NCI-H345 (cell line): ENCODE measurements at regions not wholly inside any gene's neighbourhood (a gene's known extent, or its start where the extent isn't known, plus 50 kb on each side); places are given as distances from the start of the nearest gene placed in this dataset.

ENCODE experiments used
- DNase-seq: peaks from one replicate; lab custom pipeline; 2025; lab: John Stamatoyannopoulos, UW

DNA sequence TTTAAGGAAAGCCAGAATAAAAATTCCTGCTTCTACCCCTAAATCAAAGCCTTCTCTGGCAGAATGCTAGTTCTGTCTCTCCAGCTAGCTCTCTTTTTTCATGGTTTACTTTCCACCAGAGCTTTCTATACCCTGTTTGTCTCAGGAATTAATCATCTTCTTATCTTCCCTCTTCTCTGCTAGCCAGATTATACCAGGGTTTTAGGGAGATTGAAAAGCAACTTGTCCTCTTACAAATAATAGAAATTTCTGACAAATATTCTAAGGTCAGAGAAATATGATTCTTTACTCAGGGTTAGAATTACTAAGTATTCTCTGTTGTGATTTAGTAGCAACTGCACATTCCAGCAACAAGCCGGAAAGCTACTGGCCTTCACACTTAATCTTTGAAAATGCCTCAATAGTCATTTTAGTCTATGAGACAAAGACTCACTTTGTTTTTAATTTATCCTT lies 166.4 kb downstream of the TANC2 start:
- DNase-seq: no peak

DNA sequence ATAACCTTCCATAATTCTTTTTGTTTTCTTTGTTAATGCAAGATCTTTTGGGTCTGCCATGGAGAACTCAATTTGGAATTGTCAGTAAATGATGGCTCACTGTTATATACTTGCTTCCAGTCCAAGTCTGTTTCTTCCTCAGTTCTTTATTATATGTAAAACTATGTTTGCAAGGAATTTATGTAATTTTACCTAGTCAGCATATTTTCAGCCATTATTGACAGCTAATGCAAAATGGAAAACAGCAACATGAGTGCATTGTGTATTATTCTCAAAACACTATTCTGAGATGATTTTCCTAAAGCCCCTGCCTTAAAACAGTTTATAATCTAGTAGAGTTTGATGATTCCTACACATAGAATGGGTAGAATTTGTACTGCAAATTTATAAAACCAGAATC lies 167.5 kb downstream of the TANC2 start:
- no peak for DNase-seq

- DNase-seq: no peak
Measured at GRCh38 chr17:63134867-63135266, 168.8 kb downstream of the TANC2 start.

DNA sequence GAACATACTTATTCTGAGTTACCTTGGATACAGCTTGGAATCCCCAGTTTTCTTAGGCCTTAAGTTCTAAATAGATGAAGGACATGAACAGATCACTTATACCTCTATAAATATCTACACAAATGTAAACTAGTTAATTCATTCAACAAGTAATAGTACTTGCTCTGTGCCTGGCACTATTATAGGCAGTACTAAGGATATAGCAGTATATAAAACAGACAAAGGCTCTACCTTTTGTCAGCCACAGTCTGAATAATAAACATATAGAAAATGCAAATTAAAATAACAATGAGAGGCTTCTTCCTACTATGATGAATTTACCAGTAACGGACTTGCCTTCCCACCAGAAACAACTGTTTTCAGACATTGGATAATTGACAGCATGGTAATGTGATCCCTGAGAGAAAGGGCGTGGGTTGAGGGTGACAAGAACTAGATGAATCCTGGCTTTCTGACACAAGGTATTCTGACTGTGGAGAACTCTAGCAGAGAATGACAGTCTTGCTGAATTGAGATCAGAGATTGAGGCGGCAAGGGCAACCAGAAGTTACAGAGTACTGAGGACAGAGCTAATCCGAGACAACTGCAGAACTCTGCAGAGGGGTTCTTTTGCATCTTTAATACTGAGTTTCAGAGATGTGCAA lies 170.5 kb downstream of the TANC2 start:
- no peak for DNase-seq

GRCh38 chr17:63137163-63137562 lies 171.1 kb downstream of the TANC2 start:
- no peak for DNase-seq

GRCh38 chr17:63138713-63139112 lies 172.7 kb downstream of the TANC2 start:
- no peak for DNase-seq

DNA sequence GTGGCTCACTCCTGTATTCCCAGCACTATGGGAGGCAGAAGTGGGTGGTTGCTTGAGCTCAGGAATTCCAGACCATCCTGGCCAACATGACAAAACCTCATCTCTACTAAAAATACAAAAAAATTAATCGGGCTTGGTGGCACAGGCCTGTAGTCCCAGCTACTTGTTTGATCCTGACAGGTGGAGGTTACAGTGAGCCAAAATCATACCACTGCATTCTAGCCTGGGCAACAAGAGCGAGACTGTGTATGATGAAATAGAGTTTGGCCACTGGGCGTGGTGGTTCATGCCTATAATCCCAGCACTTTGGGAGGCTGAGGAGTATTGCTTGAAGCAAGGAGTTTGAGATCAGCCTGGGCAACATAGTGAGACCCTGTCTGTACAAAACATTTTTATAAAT lies 173.3 kb downstream of the TANC2 start:
- DNase-seq: no peak

GRCh38 chr17:63140255-63140654 lies 174.2 kb downstream of the TANC2 start:
- DNase-seq: peak; percentile 20

DNA sequence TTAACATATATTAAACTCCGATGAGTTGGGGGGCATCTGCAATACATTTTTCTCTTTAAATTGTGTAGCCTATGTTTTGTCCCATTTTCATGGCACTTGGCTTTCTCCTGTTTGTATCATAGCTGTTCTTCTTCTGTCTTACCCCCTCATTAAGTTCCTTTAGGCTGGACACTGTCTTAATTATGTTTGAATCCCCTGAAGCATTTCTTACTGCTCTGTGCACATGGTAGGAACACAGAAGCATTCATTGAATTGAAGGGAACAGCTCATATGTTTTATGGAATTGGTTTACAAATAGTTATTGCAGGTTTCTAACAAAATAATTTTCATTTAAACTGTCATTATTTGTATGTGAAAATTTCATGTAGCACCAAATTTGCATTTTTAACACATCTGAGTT lies 176.8 kb downstream of the TANC2 start:
- DNase-seq: no peak

DNA sequence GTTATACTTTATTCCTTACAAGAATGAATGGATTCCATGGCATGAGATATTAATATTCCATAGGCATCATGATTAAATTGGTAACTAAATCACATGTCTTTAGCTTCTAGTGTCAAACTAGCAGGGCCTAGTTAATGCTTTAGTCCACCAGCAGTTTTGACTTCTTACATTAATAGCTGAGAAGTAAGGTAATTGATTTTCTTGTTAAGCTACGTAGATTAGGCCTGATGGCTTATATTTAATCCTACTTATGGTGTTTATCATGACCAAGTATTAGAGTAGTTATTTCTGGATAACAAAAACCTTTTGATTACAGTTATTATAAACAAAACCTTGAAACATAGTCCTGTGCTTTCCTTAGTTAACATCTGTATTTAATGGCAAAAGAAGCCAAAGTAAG lies 184.5 kb downstream of the TANC2 start:
- no peak for DNase-seq

GRCh38 chr17:63150994-63151464 lies 185.0 kb downstream of the TANC2 start:
- no peak for DNase-seq

- no peak for DNase-seq
Measured at GRCh38 chr17:63151941-63152523, 186.0 kb downstream of the TANC2 start.

DNA sequence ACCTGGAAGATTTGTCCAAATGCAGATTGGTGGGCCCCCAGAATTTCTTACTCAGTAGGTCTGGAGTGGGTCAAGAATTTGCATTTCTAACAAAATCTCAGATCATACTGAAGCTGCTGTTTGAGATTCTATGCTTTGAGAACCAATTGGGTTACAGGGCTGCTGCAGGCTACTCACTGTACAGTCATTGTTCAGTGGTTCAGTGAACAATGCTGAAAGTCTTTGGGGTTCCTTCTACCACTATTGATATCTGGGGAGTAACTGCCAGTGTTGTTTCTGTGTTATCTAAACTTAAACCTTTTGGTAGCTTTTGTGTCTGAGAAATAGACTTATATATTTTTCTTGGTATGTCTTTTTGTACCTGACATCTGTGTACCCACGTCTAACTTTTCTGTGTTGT lies 187.5 kb downstream of the TANC2 start:
- DNase-seq: no peak

- DNase-seq: no peak
Measured at GRCh38 chr17:63154586-63155244, 188.7 kb downstream of the TANC2 start.

DNA sequence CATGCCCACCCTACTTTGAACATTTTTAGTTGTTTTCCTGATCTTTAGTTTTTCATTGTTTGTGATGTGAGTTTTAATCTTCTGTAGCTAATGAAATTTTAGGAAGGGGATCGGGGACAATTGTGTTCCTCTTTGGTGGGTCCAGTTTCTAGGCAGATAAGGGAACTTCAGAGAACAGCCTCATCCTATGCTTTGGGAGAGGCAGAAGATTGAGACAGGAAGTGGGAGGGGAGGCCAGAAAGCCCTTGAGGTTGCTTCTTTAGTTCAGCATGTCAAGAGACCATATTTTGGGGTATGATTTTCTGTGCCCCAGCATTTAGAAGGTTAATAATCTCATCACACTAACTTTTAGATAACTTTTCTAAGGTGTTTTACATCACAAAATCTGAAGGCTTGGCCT lies 191.0 kb downstream of the TANC2 start:
- no peak for DNase-seq

- no peak for DNase-seq
Measured at GRCh38 chr17:63162406-63163157, 196.5 kb downstream of the TANC2 start.

DNA sequence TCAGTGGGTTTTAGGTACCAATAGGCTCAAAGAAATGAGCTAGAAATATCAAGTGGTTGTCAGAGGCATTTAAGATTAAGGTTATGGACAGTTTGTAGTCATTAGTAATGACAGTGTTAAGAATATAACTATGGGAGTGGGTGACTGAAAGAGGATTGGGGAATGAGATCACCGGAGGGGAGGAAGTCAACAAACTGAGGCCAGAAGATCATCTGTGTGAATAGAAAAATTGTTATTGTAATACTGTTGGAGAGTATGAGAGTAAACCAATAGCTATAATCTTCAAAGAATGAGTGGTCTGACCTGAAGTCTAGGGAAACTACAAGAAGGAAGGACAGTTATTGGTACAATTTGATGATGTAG lies 197.1 kb downstream of the TANC2 start:
- no peak for DNase-seq

DNA sequence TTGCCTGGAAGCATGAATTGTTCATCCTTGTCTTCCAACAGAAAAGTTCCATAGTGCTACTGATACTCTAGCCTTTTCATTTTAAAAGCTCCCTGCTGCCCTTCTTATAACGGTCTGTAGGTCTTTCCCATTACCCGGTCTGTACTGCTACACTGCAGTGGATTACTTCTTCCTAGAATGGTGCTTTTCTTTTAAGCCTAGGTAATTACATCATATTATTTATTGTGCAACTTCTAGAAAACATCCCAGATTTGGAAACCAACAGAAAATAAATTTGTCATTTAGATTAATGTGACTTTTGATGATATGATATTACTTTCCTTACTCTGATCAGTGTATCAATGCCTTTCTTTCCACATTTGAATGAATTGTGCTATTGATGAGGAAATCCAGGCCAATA lies 199.4 kb downstream of the TANC2 start:
- no peak for DNase-seq

DNA sequence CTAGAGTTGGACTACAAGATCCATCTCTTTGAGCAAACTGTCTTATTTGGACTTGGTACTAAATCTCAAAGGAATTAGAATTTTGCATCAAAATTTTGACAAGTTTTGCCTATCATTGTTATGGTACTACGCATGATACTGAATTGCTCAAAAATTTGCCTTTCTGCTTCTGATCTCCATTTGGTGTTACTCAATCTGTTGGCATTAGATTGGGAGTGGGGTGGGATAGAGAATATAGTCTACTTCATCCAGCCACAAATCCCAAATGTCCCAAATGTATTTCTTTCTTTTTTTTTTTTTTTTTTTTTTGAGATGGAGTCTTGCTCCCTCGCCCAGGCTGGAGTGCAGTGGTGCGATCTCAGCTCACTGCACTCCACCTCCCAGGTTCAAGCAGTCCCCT lies 204.8 kb downstream of the TANC2 start:
- DNase-seq: no peak

DNA sequence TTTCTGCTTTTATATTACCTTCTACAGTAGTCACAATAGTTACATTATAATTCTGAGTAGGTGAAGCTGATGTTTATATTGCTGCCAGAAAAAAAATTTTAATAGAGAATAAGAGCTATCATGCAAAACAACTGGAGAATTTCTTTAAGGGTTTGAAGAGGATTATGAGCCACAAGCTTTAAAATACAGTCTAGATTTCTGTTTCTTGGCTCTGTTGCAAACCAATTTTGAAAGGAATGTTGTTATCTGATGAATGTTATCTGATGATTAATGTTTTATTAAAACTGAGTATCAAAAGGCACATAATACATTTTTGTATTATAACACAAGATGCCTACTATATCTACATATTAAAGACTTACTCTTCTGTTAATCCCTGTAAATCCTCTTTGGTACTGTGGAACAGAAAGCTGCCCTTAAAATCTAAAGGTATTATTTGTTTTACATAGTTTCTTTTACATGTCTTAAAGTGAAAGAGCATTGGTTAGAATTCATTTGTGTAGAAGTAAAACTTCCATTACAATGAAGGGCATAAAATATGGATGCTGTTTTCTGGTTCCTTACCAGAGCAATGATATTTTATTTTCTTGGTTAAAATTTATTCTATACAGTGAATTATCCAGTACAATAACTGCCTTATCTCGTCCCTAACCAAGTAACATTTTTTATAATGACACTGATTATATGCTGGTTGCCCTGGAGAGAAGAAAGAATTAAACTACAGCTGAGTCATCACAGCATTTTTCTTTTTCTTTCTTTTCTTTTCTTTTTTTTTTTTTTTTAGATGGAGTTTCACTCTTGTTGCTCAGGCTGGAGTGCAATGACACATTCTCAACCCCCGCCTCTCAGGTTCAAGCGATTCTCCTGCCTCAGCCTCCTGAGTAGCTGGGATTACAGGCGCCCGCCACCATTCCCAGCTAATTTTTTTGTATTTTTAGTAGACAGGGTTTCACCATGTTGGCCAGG lies 205.7 kb downstream of the TANC2 start:
- DNase-seq: no peak

DNA sequence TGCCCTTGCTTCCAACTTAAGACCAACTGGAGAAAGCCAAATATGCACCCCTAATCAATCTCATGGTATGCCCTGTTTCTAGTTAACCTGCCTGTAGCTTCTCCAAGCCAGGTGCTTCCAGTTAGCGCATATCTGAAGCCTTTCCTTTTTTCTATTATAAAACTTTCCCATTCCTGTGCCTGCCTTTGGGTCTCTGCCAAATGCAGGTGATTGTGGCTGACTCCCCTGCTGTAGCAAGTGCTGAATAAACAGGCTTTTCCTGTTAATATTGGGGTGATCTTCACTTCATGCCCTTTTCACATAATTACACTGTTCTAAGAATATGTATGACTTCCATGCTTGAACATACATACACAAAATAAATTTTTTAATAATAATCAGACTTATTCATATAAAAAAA lies 207.4 kb downstream of the TANC2 start:
- DNase-seq: no peak

GRCh38 chr17:63173903-63174302 lies 207.9 kb downstream of the TANC2 start:
- no peak for DNase-seq
